NCI-H524 treated with DMSO at 0.1 percent for 48 hours (cell line): ENCODE measurements at regions not wholly inside any gene's neighbourhood (a gene's known extent, or its start where the extent isn't known, plus 50 kb on each side); places are given as distances from the start of the nearest gene placed in this dataset.
"Not testable (repeated sequence)": the region's sequence is repeated elsewhere in the genome, so short reads cannot be mapped to it uniquely, and the experiment has no call there.

Experiments used
- DNase-seq: peaks from one replicate; lab custom pipeline; 2025; lab: John Stamatoyannopoulos, UW

DNA sequence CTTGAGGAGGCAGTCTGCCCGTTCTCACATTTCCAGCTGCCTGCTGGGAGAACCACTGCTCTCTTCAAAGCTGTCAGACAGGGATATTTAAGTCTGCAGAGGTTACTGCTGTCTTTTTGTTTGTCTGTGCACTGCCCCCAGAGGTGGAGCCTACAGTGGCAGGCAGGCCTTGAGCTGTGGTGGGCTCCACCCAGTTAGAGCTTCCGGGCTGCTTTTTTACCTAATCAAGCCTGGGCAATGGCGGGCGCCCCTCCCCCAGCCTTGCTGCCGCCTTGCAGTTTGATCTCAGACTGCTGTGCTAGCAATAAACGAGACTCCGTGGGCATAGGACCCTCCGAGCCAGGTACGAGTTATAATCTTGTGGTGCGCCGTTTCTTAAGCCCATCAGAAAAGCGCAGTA lies 414.6 kb upstream of the GRIN3A start:
- not testable (repeated sequence) for DNase-seq

DNA sequence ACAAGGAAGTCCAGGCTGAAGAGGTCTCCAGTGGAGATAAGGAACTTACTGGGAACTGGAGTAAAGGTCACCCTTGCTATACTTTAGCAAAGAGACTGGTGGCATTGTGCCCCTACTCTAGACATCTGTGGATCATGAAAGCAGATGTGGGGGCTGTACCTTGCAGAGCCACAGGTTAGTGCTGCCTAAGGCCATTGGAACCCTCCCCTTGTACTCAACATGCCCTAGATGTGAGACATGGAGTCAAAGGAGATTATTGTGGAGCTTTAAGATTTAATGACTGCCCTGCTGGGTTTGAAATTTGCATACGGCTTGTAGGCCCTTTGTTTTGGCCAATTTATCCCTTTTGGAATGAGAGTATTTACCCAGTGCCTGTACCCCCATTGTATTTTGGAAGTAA lies 397.3 kb upstream of the GRIN3A start:
- DNase-seq: no peak

DNA sequence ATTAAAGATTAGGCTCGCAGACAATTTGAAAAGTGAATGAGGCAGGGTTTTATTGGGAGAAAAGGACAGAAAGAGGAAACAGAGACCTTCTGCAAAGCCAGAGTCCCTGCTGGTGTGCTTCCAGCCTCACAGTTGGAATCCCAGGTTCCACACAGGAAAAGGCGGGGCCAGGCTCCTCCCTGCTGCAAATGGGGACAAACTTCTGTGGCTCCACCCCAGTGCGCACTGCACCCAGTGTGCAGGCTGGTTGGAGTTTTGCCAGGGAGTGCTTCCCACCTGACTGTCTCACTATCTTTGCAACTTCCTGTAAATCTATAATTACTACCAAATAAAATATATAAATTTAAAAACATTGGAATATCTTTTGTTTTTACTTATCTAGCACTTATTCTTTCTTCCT lies 386.0 kb upstream of the GRIN3A start:
- DNase-seq: no peak

GRCh38 chr9:102114557-102114956 lies 376.1 kb upstream of the GRIN3A start:
- DNase-seq: no peak

DNA sequence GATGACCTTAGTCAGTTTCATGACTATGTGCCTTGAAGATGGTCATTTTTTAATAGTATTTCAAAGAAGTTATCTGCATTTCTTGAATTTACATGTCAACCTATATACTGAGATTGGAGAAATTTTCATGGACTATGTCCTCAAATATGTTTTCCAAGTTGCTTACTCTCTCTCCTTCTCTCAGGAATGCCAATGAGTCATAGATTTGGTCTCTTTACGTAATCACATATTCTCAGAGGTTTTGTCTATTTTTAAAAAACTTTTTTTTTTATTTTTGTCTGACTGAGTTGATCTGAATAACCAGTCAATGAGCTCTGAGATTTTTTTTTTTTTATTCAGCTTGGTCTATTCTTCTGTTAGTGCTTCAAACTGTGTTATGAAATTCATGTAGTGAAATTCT lies 374.7 kb upstream of the GRIN3A start:
- DNase-seq: no peak

- peak; percentile 23 for DNase-seq
These were observed 368.0 kb upstream of the GRIN3A start for GRCh38 chr9:102106439-102106838.

- DNase-seq: no peak
These were observed 363.3 kb upstream of the GRIN3A start for GRCh38 chr9:102101723-102102122.

DNA sequence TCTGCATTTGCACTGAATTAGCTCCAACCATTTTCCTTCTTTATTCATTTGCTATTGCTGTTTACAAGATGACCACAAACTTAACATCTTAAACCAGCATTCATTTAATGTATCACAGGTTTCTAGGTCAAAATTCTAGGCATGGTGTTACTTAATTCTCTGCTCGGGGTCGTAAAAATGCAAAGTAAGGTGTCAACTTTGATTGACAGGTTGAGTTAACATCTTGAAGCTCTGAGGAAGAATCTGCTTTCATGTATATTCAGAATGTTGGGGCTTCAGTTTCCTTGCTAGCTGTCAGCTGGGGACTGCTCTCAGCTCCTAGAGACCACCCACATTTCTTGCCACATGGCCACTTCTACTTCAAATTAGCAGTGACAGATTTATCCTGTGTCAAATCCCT lies 348.7 kb upstream of the GRIN3A start:
- no peak for DNase-seq

GRCh38 chr9:102085548-102085947 lies 347.1 kb upstream of the GRIN3A start:
- DNase-seq: no peak

- DNase-seq: no peak
These were observed 333.8 kb upstream of the GRIN3A start for GRCh38 chr9:102072059-102072764.

DNA sequence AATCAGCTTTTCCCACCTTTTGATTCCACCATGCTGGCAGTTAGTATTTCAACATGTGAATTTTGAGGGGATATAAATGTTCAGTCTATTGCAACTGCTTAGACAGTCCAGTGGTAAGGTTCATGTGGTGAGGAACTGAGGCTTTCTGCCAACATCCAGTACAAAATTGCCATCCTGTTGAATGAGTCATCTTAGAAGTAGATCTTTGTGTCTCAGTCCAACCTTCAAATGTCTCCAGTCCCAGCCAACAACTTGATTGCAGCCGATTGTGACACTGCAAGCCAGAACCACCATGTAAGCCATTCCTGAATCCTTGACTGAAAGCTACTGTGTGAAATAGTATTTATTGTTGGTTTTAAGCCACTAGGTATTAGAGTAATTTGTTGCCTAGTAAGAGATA lies 331.5 kb upstream of the GRIN3A start:
- DNase-seq: no peak

- no peak for DNase-seq
These were observed 316.4 kb upstream of the GRIN3A start for GRCh38 chr9:102054811-102055210.

GRCh38 chr9:102049586-102050246 lies 311.3 kb upstream of the GRIN3A start:
- DNase-seq: no peak

DNA sequence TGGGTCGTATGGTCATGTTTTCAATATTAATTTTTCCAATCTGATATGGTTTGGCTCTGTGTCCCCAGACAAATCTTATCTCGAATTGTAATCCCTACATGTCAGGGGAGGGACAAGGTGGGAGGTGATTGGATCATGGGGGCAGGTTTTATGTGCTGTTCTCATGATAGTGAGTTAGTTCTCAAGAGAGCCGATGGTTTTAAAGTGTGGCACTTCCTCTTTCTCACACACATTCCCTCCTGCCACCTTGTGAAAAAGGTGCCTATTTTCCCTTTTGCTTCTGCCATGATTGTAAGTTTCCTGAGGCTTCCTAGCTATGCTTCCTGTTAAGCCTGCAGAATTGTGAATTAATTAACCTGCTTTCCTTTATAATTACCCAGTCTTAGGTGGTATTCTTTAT lies 309.1 kb upstream of the GRIN3A start:
- DNase-seq: no peak

DNA sequence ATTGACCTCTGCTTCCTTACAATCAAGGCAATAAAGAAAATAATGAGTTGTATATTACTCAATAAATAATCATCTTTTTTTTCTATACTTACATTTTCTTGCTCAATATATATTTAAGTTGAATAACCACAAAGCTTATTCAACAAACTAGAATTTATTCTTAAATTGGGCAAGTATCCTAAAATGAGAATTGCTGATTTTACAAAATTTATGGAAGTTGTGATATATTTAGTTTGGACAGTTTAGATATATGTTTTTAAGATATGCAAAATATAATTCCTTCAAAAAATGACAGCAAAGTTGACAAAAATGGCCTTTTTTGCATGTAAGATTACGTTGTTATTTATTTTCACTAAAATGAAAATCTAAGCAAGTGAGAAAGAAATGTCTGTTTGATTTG lies 305.7 kb upstream of the GRIN3A start:
- no peak for DNase-seq

DNA sequence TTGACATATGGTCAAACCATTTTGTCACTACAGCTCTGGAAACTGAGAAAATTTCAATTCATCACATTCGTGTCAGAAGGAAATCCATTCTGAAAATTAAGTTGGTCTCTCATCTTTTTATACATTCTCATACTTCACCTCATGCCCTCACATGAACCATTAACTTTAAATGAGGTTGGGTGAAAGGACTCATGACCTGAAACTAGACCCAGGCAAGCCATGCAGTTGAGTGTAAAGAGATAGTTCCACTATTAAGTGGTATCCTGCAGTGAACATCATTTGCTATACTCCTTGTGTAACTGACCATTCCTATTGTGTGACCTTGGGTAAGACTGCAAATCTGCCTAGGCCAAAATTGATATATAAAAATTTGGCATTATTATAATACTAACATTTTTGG lies 299.6 kb upstream of the GRIN3A start:
- no peak for DNase-seq

DNA sequence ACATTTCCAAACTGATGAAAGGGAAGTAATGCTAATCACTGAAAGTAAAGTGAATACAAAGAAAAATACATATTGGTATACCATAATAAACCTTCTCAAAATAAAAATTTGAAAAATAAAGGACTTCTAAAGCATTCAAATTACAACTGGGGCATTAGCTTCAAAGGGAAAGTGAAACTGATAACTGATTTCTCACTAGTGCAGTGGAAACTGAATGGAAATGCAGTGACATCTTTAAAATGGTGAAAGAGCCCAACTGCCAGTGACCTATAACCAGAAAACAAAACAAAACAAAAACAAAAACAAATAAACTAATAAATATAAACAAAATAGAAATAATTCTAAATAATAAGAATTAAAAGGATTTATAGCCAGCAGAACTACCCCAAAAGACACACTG lies 297.5 kb upstream of the GRIN3A start:
- no peak for DNase-seq

- DNase-seq: no peak
These were observed 294.2 kb upstream of the GRIN3A start for GRCh38 chr9:102032614-102033013.

DNA sequence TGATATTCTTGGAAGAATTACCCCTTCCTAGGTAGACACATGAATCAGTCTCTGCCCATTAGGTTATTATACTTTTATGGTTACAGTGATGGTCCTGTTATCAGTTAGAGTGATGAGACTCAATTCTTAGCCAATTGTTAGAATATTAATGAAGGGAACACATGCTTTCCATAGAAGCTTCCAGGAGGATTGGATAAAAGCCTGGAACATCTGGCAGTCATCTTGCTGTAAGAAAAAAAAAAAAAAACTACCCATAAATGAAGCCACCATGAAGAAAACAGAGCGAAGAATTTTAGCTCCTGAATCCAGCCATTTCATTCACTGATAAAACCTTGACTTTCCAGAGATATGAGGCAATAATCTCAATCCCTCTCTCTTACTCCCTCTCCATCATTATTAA lies 262.5 kb upstream of the GRIN3A start:
- DNase-seq: no peak

- DNase-seq: peak; percentile 89
These were observed 261.0 kb upstream of the GRIN3A start for GRCh38 chr9:101999441-101999840.

- DNase-seq: no peak
These were observed 256.8 kb upstream of the GRIN3A start for GRCh38 chr9:101995231-101995630.

DNA sequence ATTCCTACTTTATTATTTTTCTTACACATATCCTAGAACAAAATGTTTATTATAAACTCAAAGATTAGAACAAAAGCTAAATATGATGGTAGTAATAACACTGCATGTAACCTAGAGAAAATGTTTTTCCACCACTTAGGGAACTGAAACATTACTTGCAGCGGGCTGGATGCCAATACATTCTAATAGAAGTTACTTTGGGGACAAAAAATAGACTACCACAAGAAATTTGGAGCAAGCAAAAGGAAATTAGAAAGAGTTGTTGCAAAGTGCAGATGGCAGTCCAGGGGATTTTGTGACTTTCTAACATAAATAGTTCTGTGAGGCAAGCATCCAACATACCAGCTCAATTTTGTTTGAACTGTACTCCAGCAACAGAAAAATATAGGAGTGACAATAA lies 255.3 kb upstream of the GRIN3A start:
- DNase-seq: no peak

DNA sequence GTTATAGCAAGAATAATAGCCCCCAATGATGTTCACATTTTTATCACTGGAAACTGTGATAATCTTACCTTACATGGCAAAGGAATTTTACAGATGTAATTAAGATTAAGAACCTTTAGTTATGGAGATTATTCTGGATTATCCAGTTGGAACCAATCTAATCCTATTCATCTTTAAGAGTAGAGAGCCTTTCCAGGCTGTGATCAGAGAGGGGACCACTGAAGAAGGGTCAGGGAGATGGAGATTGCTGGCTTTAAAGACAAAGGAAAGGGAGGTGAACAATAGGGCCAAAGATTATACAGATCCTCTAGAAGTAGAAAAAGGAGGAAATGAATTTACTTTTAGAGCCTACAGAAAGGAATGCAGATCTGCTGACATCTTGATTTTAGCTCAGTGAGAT lies 253.5 kb upstream of the GRIN3A start:
- DNase-seq: no peak

- DNase-seq: no peak
These were observed 239.3 kb upstream of the GRIN3A start for GRCh38 chr9:101977614-101978210.
